NCI-H1105 treated with DMSO at 0.1 percent for 48 hours (cell line): ENCODE measurements at regions not wholly inside any gene's neighbourhood (a gene's known extent, or its start where the extent isn't known, plus 50 kb on each side); places are given as distances from the start of the nearest gene placed in this dataset.

Source experiments
- DNase-seq: peaks from one replicate; lab custom pipeline; 2025; lab: John Stamatoyannopoulos, UW

- no peak for DNase-seq
These were observed 89.7 kb upstream of the FZD8 start for GRCh38 chr10:35731828-35732227.

- no peak for DNase-seq
These were observed 86.2 kb upstream of the FZD8 start for GRCh38 chr10:35728341-35728740.

GRCh38 chr10:35726846-35727245, 84.8 kb upstream of the FZD8 start:
- no peak for DNase-seq

- DNase-seq: no peak
These were observed 81.9 kb upstream of the FZD8 start for GRCh38 chr10:35723992-35724391.

- no peak for DNase-seq
These were observed 81.0 kb upstream of the FZD8 start for GRCh38 chr10:35723059-35723458.

- DNase-seq: no peak
These were observed 80.5 kb upstream of the FZD8 start for GRCh38 chr10:35722636-35723035.

- no peak for DNase-seq
These were observed 80.1 kb upstream of the FZD8 start for GRCh38 chr10:35722226-35722625.

- DNase-seq: no peak
These were observed 78.3 kb upstream of the FZD8 start for GRCh38 chr10:35720366-35720765.

- no peak for DNase-seq
These were observed 74.7 kb upstream of the FZD8 start for GRCh38 chr10:35716776-35717175.

- DNase-seq: no peak
These were observed 70.4 kb upstream of the FZD8 start for GRCh38 chr10:35712486-35712885.

- DNase-seq: no peak
These were observed 69.7 kb upstream of the FZD8 start for GRCh38 chr10:35711615-35712411.

GRCh38 chr10:35707642-35708425, 65.7 kb upstream of the FZD8 start:
- no peak for DNase-seq

GRCh38 chr10:35706959-35707358, 64.9 kb upstream of the FZD8 start:
- no peak for DNase-seq

GRCh38 chr10:35705671-35706070, 63.6 kb upstream of the FZD8 start:
- no peak for DNase-seq

GRCh38 chr10:35705051-35705450, 63.0 kb upstream of the FZD8 start:
- DNase-seq: no peak

- no peak for DNase-seq
These were observed 62.3 kb upstream of the FZD8 start for GRCh38 chr10:35704401-35704800.

GRCh38 chr10:35700487-35700882, 58.4 kb upstream of the FZD8 start:
- no peak for DNase-seq

GRCh38 chr10:35699848-35700486, 57.9 kb upstream of the FZD8 start:
- DNase-seq: no peak

GRCh38 chr10:35696392-35697287, 54.5 kb upstream of the FZD8 start:
- DNase-seq: no peak

- no peak for DNase-seq
These were observed 51.7 kb upstream of the FZD8 start for GRCh38 chr10:35693800-35694199.
